Astrocyte of the cerebellum (primary cell): ENCODE measurements at regions not wholly inside any gene's neighbourhood (a gene's known extent, or its start where the extent isn't known, plus 50 kb on each side); places are given as distances from the start of the nearest gene placed in this dataset.
"Not testable (repeated sequence)": the region's sequence is repeated elsewhere in the genome, so short reads cannot be mapped to it uniquely, and the experiment has no call there.

Experiments
- DNase-seq: peaks from one replicate; pipeline ENCODE4 v3.0.0-alpha.2; 2011; ENCODE audit warnings: low read depth
- H3K4me3 ChIP-seq: 2 replicates; pipeline ENCODE4 v1.5.1; 2011; ENCODE audit warnings: mild to moderate bottlenecking, low read depth, low read length, moderate library complexity
- in situ Hi-C: cut with HindIII; loops from 2 replicates; pipeline ENCODE4 v1.10.0; 2017; ENCODE audit warnings: low sequenced_read_pairs
- TF ChIP-seq, protein P1 (sequence below): IDR thresholded peaks from 2 replicates; pipeline ENCODE4 v1.5.1; 2012; ENCODE audit warnings: low read length, low read depth, moderate library complexity, mild to moderate bottlenecking; ENCODE audit errors: missing control alignments

- TF ChIP-seq, protein P1, sequence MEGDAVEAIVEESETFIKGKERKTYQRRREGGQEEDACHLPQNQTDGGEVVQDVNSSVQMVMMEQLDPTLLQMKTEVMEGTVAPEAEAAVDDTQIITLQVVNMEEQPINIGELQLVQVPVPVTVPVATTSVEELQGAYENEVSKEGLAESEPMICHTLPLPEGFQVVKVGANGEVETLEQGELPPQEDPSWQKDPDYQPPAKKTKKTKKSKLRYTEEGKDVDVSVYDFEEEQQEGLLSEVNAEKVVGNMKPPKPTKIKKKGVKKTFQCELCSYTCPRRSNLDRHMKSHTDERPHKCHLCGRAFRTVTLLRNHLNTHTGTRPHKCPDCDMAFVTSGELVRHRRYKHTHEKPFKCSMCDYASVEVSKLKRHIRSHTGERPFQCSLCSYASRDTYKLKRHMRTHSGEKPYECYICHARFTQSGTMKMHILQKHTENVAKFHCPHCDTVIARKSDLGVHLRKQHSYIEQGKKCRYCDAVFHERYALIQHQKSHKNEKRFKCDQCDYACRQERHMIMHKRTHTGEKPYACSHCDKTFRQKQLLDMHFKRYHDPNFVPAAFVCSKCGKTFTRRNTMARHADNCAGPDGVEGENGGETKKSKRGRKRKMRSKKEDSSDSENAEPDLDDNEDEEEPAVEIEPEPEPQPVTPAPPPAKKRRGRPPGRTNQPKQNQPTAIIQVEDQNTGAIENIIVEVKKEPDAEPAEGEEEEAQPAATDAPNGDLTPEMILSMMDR, result no peak
- H3K4me3 ChIP-seq, result no peak overlapping the region
- in situ Hi-C loops, result no loop called here
- DNase-seq, result no peak
Observed at GRCh38 chr14:105918496-105919262, 392.3 kb downstream of the TMEM121 start.

- TF ChIP-seq, protein P1, result no peak
- in situ Hi-C loops, result no loop called here
- DNase-seq, result no peak
- H3K4me3 ChIP-seq, result no peak overlapping the region
Observed at GRCh38 chr14:105919458-105920150, 393.2 kb downstream of the TMEM121 start.

DNA sequence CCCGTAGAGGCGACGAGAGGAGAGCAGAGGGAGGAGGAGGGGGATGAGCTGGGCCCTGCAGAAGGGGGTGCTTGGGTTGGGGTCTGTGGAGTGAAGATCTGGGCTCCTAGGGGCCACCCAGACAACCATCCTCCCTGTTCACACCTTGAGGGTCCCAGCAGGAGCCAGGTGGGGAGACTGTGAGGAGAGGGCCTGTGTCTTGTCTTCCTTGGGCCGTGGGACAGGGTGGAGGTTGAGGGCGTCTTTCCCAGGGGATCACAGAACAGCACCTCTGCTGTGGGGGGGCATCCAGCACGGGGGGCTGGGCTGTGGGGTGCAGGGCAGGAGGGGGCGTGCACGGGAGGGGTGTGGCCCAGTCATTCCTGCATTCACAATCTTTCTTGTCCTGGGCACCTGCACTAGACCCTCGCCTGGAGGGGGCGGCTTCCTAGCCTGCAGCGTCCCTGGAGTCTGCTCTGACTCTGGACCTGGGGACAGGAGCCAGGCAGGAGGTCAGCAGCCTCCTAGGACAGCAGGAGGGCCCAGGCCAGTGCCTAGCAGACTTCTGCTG is 393.8 kb downstream of the TMEM121 start:
- DNase-seq, in situ Hi-C loops, H3K4me3 ChIP-seq: not testable (repeated sequence)

GRCh38 chr14:105920803-105921755 is 394.7 kb downstream of the TMEM121 start:
- in situ Hi-C loops, DNase-seq, H3K4me3 ChIP-seq: not testable (repeated sequence)

DNA sequence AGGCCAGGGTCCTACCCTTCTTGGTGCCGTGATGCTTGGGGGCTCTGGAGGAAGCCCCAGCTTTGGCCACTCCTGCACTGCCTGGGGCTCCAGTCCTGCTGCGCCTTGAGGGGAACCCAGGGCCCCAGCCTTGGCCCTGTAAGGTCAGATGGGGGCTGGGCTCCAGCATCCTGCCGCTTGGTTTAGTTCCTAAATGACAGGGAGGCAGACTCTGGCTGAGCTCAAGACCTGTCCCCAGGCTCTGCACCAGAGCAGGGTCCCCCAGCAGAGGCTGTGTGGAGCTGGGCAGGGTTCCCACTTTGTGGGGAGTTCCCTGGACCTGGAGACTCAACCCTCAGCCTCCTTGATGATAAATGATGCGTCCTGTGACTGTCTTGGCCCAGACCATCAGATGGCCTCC is 395.4 kb downstream of the TMEM121 start:
- H3K4me3 ChIP-seq, DNase-seq, in situ Hi-C loops: not testable (repeated sequence)

DNA sequence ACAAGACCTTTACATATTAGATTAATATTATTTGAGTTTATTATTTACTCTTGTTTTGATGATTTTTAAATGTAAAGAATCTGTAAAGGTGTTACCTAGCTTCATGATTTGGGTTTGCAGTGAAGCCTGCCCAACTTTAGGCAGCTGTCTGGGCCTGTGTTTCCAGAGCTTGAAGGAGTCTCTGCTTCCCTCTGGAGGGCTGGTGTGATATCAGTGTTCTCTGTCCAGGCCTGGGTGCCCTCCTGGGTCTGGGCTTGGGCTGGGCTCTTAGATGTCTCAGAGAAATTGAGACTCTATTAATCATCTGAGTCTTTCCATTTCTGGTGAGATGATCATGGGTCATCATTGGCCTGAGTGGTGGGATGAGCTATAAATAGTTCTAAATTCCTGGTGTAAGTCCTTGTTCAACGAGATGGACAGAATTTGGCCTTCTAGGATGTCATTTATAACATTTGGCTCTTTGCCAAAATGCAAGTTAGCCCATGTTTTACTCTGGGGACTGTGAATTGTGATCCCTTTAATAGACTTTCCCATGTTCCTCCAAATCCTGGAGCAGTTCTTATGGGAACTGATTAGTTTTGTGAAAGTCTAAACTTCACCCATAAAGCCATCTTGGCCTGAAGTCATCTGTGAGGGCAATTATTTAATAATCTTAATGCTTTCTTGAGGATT is 397.3 kb downstream of the TMEM121 start:
- H3K4me3 ChIP-seq, in situ Hi-C loops, DNase-seq: not testable (repeated sequence)

GRCh38 chr14:105924951-105925591 is 398.7 kb downstream of the TMEM121 start:
- no peak for DNase-seq
- TF ChIP-seq, protein P1, result no peak
- no peak overlapping the region for H3K4me3 ChIP-seq
- in situ Hi-C loops, result no loop called here
